HTR-8/SVneo (cell line): ENCODE measurements at regions not wholly inside any gene's neighbourhood (a gene's known extent, or its start where the extent isn't known, plus 50 kb on each side); places are given as distances from the start of the nearest gene placed in this dataset.

Source experiments
- DNase-seq: peaks from one replicate; pipeline ENCODE4 v3.0.0; 2011; ENCODE audit warnings: low spot score, mixed read lengths; ENCODE audit not compliant: insufficient read length
- FAIRE-seq: peaks from 2 replicates; lab custom pipeline; 2011; peaks lifted over from hg19 to GRCh38; lab: Jason Lieb, UNC

GRCh38 chr22:27220339-27220738 is 563.0 kb downstream of the MIAT start:
- FAIRE-seq: peak; percentile 57
- no peak for DNase-seq

- DNase-seq: no peak
- FAIRE-seq: no peak
These were observed 564.8 kb downstream of the MIAT start for GRCh38 chr22:27222178-27222577.

- no peak for FAIRE-seq
- peak; percentile 49 for DNase-seq
These were observed 566.2 kb downstream of the MIAT start for GRCh38 chr22:27223317-27224177.

GRCh38 chr22:27224485-27225374 is 567.3 kb downstream of the MIAT start:
- FAIRE-seq (peak; percentile 79), DNase-seq (peak; percentile 66)

- DNase-seq: no peak
- no peak for FAIRE-seq
These were observed 569.3 kb downstream of the MIAT start for GRCh38 chr22:27226666-27227065.

- DNase-seq (no peak), FAIRE-seq (no peak)
These were observed 571.4 kb downstream of the MIAT start for GRCh38 chr22:27228771-27229170.

GRCh38 chr22:27230189-27230588 is 571.4 kb downstream of the MN1 start:
- DNase-seq (no peak), FAIRE-seq (no peak)

DNA sequence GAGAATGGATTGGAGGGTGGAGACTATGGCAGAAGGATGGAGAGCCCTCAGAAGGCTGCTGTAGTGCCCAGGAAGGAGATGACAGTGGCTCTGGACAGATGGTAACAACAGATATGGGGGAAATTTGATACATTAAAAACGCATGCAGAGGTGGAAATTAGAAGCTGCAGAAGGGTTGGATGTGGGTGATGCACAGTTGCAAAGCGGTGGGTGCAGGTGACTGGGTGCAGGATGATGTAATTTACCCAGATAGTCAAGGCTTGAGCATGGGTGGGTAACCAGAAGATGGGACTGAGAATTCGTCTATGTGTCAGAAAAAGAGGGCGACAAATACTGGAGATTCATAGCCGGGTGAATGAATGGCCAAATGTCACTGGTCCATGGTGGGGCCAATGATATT is 570.3 kb downstream of the MN1 start:
- DNase-seq (no peak), FAIRE-seq (no peak)

DNA sequence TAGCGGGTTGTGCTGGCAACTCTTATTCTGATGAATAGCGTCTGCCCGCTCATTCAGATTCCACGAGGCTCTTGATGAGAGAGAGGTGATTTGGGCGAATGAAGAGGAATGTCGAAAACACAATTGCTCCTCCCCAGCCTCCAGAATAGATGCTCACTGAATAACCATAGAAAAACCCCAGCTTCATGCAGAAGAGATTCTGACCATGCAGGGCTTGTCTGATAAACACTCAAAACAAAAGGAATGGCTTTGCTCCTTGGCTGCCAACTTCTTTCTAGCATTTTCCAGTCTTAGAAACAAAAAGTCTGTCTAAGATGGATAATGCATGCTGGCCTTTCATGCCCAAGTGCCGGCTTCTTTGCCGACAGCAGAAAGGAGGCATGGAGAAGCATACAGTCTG is 569.5 kb downstream of the MN1 start:
- DNase-seq (no peak), FAIRE-seq (no peak)

DNA sequence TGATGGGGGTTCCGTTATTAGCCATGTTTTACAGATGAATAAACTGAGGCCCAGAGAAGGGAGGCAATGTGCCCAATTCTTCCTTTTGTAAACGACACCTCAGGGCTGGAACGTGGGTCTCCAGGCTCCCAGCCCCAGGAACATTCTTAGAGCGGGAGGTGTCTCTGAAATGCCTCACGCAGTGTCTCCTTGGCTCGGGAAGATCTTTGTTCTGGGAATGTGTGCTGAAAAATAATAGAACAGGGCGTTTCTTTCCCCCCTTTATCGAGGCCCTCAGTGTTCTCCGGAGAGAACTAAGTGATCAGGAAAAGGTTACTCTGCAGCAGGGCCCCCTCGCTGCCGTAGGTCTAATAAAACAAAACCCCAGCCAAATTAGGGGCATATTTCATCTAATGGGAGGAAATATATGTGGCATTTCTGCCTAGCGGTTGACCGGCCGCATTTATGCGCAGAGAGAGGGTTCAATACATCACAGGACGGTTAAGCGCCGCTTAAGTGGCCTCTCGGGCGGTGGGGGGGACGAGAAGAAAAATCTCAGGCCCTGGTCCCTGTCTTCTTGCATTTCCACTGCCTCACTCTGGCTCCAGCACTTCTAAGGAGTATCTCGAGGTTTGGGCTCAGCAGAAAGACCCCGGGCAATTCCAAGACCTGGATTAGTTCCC is 564.3 kb downstream of the MN1 start:
- no peak for FAIRE-seq
- no peak for DNase-seq

DNA sequence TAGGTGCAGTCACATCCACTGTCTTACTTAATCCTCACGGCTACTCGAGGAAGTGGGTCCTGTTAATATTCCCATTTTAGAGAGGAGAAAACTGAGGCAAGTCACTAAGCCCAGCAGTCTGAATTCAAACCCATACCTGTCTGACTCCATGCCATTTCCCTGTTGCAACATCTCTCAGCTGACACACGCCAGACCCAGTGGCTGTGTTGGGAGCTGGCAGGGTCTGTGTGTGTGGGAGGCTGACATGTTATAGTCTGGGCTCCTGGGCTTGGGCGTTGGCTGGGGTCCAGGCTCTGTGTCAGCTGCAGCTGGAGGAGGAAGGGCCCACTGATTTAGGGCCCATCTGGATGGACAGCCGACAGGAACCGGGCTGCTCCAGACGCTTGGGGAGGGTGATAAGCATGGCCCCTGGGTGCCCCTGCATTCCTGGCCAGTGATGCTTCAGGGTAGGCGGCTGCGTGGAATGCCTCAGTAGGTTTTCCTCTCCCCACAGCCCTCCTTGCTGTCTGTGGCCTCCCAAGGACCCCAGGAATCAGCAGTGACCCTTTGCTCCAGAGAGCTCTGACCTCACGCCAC is 562.5 kb downstream of the MN1 start:
- peak; percentile 79 for DNase-seq
- peak; percentile 82 for FAIRE-seq

- FAIRE-seq (no peak), DNase-seq (no peak)
These were observed 562.0 kb downstream of the MN1 start for GRCh38 chr22:27239520-27239919.

GRCh38 chr22:27240298-27241075 is 561.1 kb downstream of the MN1 start:
- no peak for DNase-seq
- FAIRE-seq: no peak

GRCh38 chr22:27241430-27242321 is 559.9 kb downstream of the MN1 start:
- no peak for DNase-seq
- no peak for FAIRE-seq

DNA sequence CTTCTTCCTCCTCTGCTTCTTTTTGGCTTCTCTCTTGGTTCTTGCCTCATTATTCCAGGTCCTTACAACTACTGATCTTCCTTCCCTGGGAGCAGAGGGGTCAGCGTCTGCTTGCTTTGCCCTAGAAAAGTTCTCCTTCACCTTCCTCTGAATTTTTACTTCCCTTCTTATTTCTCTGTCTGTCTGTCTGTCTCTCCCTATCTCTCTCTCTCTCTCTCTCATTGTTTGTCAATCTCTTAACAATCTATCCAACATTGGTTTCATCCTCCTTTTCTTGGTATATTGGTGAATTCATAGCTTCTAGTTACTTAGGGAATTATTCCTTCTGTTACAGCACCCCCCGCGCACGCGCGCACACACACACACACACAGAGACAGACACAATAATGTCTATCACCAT is 559.1 kb downstream of the MN1 start:
- FAIRE-seq: no peak

DNA sequence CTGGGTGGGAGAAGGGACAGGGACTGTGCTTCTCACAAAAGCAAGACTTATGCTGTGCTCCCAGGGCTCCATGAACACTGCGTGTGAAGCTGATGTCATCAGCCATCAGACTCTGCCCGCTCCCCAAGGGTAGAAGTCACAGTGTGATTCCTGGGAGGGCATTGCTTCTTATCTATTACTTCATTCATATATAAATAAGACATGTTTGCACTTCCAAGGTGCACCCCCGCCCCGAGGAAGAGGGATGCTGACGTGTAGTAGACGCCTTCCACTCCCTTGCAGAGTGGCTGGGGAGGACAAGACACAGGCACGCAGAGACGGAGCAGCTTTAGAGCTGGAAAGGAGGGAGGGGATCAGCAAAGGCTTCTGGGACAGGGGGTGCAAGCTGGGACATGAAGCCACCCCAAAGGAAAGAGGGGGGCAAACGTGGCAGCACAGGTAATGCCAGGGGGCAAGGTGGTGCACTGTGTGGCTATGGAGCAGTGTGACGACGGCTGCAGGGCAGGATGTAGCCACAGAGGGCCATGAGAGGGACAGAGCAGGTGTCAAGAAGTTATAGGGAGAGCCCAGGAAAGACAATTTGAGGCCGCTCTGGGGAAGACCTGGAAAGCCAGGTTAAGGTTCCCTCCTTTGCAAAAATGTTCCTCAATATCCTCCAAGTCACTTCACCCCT is 558.5 kb downstream of the MN1 start:
- no peak for FAIRE-seq
- no peak for DNase-seq

More for the DNA sequence above, 559.1 kb downstream of the MN1 start:
- DNase-seq: no peak

DNA sequence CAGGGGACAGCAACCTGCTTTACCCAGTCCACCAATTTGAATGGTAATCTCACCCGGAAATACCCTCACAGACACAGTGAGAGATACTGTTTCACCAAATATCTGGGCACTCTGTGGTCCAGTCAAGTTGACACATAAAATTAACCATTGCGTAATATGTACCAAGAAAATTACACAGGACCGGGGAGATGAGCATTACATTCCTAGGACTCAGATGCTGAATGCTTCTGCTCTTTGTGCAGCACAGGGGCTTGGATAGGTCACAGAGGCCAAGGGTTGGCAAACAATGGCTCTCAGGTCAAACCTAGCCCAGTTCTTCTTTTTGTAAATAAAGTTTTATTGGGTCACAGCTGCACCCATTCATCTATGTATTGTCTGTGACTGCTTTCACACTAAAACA is 557.2 kb downstream of the MN1 start:
- DNase-seq (no peak), FAIRE-seq (no peak)

- no peak for FAIRE-seq
- no peak for DNase-seq
These were observed 556.5 kb downstream of the MN1 start for GRCh38 chr22:27245056-27245455.
